ENCODE measurements at regions not wholly inside any gene's neighbourhood (a gene's known extent, or its start where the extent isn't known, plus 50 kb on each side); places are given as distances from the start of the nearest gene placed in this dataset.
A peak's percentile ranks its signal among the peaks of the same experiment; 100 is the strongest.

DNA sequence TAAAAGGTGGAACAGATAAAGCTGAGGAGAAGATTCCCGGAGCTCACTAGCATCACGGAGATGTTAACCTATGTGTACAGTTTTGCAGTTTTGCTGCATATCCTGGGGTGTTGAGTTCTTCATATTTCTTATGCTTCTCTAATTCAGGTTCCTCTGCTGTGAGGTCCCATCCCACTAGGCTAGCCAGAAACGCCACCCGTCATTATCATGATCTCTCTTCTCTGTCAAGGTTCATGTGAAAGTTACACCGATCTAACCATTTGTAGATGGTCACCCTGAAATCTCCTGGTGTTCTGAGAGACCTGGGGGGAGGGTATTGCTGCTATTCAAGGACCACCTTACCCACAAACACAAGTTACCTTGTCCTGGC lies 136.3 kb downstream of the CCDC71L start:
- no peak for DNase-seq (ENCODE audit: low spot score)
- in situ Hi-C loops (cut with MboI; ENCODE audit: low pct_unique_long_range_greater_than_20kb, low sequenced_read_pairs, unreplicated experiment): no loop called here
- TF ChIP-seq, protein P1, sequence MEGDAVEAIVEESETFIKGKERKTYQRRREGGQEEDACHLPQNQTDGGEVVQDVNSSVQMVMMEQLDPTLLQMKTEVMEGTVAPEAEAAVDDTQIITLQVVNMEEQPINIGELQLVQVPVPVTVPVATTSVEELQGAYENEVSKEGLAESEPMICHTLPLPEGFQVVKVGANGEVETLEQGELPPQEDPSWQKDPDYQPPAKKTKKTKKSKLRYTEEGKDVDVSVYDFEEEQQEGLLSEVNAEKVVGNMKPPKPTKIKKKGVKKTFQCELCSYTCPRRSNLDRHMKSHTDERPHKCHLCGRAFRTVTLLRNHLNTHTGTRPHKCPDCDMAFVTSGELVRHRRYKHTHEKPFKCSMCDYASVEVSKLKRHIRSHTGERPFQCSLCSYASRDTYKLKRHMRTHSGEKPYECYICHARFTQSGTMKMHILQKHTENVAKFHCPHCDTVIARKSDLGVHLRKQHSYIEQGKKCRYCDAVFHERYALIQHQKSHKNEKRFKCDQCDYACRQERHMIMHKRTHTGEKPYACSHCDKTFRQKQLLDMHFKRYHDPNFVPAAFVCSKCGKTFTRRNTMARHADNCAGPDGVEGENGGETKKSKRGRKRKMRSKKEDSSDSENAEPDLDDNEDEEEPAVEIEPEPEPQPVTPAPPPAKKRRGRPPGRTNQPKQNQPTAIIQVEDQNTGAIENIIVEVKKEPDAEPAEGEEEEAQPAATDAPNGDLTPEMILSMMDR (IDR thresholded peaks at IDR 0.05; ENCODE audit: extremely low read depth, insufficient read depth, missing control alignments): no peak

- in situ Hi-C loops (cut with MboI; ENCODE audit: low pct_unique_long_range_greater_than_20kb, low sequenced_read_pairs, unreplicated experiment): no loop called here
- no peak for DNase-seq (ENCODE audit: low spot score)
- TF ChIP-seq, protein P1 (IDR thresholded peaks at IDR 0.05; ENCODE audit: extremely low read depth, insufficient read depth, missing control alignments): no peak
These were observed 137.5 kb downstream of the CCDC71L start for GRCh38 chr7:106523482-106523881.

GRCh38 chr7:106522696-106523095 lies 138.3 kb downstream of the CCDC71L start:
- no peak for DNase-seq (ENCODE audit: low spot score)
- in situ Hi-C loops (cut with MboI; ENCODE audit: low pct_unique_long_range_greater_than_20kb, low sequenced_read_pairs, unreplicated experiment): no loop called here
- TF ChIP-seq, protein P1 (IDR thresholded peaks at IDR 0.05; ENCODE audit: extremely low read depth, insufficient read depth, missing control alignments): no peak

DNA sequence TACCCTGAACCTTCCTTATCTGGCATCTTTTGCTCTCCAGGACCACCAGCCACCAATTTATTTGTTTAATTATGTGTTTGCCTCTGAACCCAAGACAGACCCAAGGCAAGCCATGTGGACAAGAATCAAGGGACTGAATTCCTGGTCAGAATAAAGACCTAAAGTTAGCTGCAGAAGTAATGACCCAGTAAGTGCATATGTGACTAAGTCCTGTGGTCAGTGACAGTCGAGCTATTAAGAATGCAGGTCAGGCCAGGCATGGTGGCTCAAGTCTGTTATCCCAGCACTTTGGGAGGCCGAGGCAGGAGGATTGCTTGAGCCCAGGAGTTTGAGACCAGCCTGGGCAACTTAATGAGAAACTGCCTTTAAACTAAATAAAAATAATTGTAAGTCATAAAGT lies 139.4 kb downstream of the CCDC71L start:
- no peak for DNase-seq (ENCODE audit: low spot score)
- TF ChIP-seq, protein P1 (IDR thresholded peaks at IDR 0.05; ENCODE audit: extremely low read depth, insufficient read depth, missing control alignments): no peak
- in situ Hi-C loops (cut with MboI; ENCODE audit: low pct_unique_long_range_greater_than_20kb, low sequenced_read_pairs, unreplicated experiment): no loop called here

- peak; percentile 17 for DNase-seq (ENCODE audit: low spot score)
- TF ChIP-seq, protein P1 (IDR thresholded peaks at IDR 0.05; ENCODE audit: extremely low read depth, insufficient read depth, missing control alignments): peak; percentile 39
- in situ Hi-C loops (cut with MboI; ENCODE audit: low pct_unique_long_range_greater_than_20kb, low sequenced_read_pairs, unreplicated experiment): no loop called here
These were observed 139.9 kb downstream of the CCDC71L start for GRCh38 chr7:106520962-106521514.

GRCh38 chr7:106518967-106519366 lies 142.0 kb downstream of the CCDC71L start:
- no peak for DNase-seq (ENCODE audit: low spot score)
- in situ Hi-C loops (cut with MboI; ENCODE audit: low pct_unique_long_range_greater_than_20kb, low sequenced_read_pairs, unreplicated experiment): no loop called here
- TF ChIP-seq, protein P1 (IDR thresholded peaks at IDR 0.05; ENCODE audit: extremely low read depth, insufficient read depth, missing control alignments): no peak

- in situ Hi-C loops (cut with MboI; ENCODE audit: low pct_unique_long_range_greater_than_20kb, low sequenced_read_pairs, unreplicated experiment): no loop called here
- TF ChIP-seq, protein P1 (IDR thresholded peaks at IDR 0.05; ENCODE audit: extremely low read depth, insufficient read depth, missing control alignments): no peak
- no peak for DNase-seq (ENCODE audit: low spot score)
These were observed 142.7 kb downstream of the CCDC71L start for GRCh38 chr7:106518239-106518638.
